GM10248 (cell line): ENCODE measurements at regions not wholly inside any gene's neighbourhood (a gene's known extent, or its start where the extent isn't known, plus 50 kb on each side); places are given as distances from the start of the nearest gene placed in this dataset.

Experiments used
- CTCF ChIA-PET: fragments of 300-600 bp; sonication (Branson Sonifier 250); formaldehyde crosslinking; extraction: SDS; loops from one replicate; lab custom pipeline; 2021; ENCODE audit warnings: antibody characterized with exemption; lab: Yijun Ruan, JAX
- POLR2A ChIA-PET: fragments of 350-650 bp; sonication (Branson Sonifier 250); formaldehyde crosslinking; extraction: SDS; loops from one replicate; lab custom pipeline; 2020; ENCODE audit warnings: antibody characterized with exemption; lab: Yijun Ruan, JAX
- DNase-seq: peaks from one replicate; pipeline ENCODE4 v3.0.0; 2012; ENCODE audit errors: extremely low spot score
- CTCF ChIP-seq: IDR thresholded peaks from 2 replicates; pipeline ENCODE4 v1.5.1; 2012; ENCODE audit warnings: mild to moderate bottlenecking, low read depth; ENCODE audit errors: extremely low read depth, missing control alignments, control extremely low read depth

- CTCF ChIA-PET = interaction anchor here (0.8 kb wide), 1 partner anchor 54 kb away, joined by 3 read pairs; no protein-coding TSS in a partner anchor
- TF ChIP-seq CTCF = no peak
- POLR2A ChIA-PET = no interaction called here
- DNase-seq = no peak
These were observed 458.0 kb downstream of the USP25 start for GRCh38 chr21:16187603-16188301.

- CTCF ChIA-PET = interaction anchor here (0.6 kb wide), 1 partner anchor 8 kb away, joined by 3 read pairs; no protein-coding TSS in a partner anchor
These were observed 463.1 kb downstream of the USP25 start for GRCh38 chr21:16192902-16193301.

GRCh38 chr21:16193496-16194094 lies 463.8 kb downstream of the USP25 start:
- DNase-seq = no peak
- CTCF ChIA-PET = interaction anchor here (0.6 to 1.3 kb wide), 5 partner anchors 7 to 136 kb away, joined by 3 to 4 read pairs (median 4); no protein-coding TSS in a partner anchor
- TF ChIP-seq CTCF = no peak
- POLR2A ChIA-PET = no interaction called here

More at GRCh38 chr21:16192902-16193301, 463.1 kb downstream of the USP25 start:
- DNase-seq = no peak
- POLR2A ChIA-PET = no interaction called here
- TF ChIP-seq CTCF = no peak

GRCh38 chr21:16194095-16194787 lies 464.5 kb downstream of the USP25 start:
- DNase-seq = no peak
- ChIA-PET POLR2A (no interaction called here), CTCF (interaction anchor here (0.8 to 1.3 kb wide), 4 partner anchors 8 to 136 kb away, joined by 3 to 4 read pairs (median 4); no protein-coding TSS in a partner anchor)
- TF ChIP-seq CTCF = peak; percentile 14

GRCh38 chr21:16194788-16195537 lies 465.2 kb downstream of the USP25 start:
- TF ChIP-seq CTCF = no peak
- POLR2A ChIA-PET = no interaction called here
- no peak for DNase-seq
- CTCF ChIA-PET = interaction anchor here (0.8 to 1.3 kb wide), 3 partner anchors 9 to 113 kb away, joined by 4 read pairs; no protein-coding TSS in a partner anchor
